Calu3 (cell line): ENCODE measurements at regions not wholly inside any gene's neighbourhood (a gene's known extent, or its start where the extent isn't known, plus 50 kb on each side); places are given as distances from the start of the nearest gene placed in this dataset.

Source experiments
- BruUV-seq: library from RNA; stranded (reverse); fragments of 400-500 nt; replicated peaks from 2 replicates; lab custom pipeline; 2021; lab: Mats Ljungman, UMichigan
- CTCF ChIA-PET: fragments of 300-600 bp; sonication (Branson Sonifier 250); formaldehyde crosslinking; loops from one replicate; lab custom pipeline; 2022; ENCODE audit warnings: antibody characterized with exemption; lab: Charles Lee
- DNase-seq: peaks from one replicate; pipeline ENCODE4 v3.0.0; 2022
- H3K27ac Mint-ChIP-seq: one replicate; pipeline ENCODE4 v1.8.0; 2022; ENCODE audit warnings: mixed read lengths; ENCODE audit not compliant: unreplicated experiment
- H3K27me3 Mint-ChIP-seq: one replicate; pipeline ENCODE4 v1.8.0; 2022; ENCODE audit warnings: mixed read lengths; ENCODE audit not compliant: unreplicated experiment
- H3K36me3 Mint-ChIP-seq: one replicate; pipeline ENCODE4 v1.8.0; 2022; ENCODE audit warnings: mild to moderate bottlenecking, moderate library complexity, mixed read lengths; ENCODE audit not compliant: insufficient read depth, unreplicated experiment
- H3K4me1 Mint-ChIP-seq: one replicate; pipeline ENCODE4 v1.8.0; 2022; ENCODE audit warnings: mild to moderate bottlenecking, low read depth, mixed read lengths; ENCODE audit not compliant: unreplicated experiment
- H3K4me3 Mint-ChIP-seq: one replicate; pipeline ENCODE4 v1.8.0; 2022; ENCODE audit warnings: mild to moderate bottlenecking, low read depth, moderate library complexity, mixed read lengths; ENCODE audit not compliant: unreplicated experiment
- H3K9me3 Mint-ChIP-seq: one replicate; pipeline ENCODE4 v1.8.0; 2022; ENCODE audit warnings: low read depth, mixed read lengths; ENCODE audit not compliant: unreplicated experiment
- CTCF ChIP-seq: fragments of 200-600 bp; IDR thresholded peaks from one replicate; pipeline ENCODE4 v1.8.0; 2022; ENCODE audit warnings: antibody characterized with exemption; ENCODE audit not compliant: unreplicated experiment
- intact Hi-C: fragments of 100-400 bp; cut with micrococcal nuclease; formaldehyde crosslinking; loops from one replicate; pipeline ENCODE4 v1.10.0; 2022; ENCODE audit not compliant: unreplicated experiment

GRCh38 chr3:146865175-146865755, 260.1 kb upstream of the PLSCR5 start:
- TF ChIP-seq CTCF, result no peak
- H3K27ac Mint-ChIP-seq, result no peak overlapping the region

GRCh38 chr3:146861262-146861661, 256.1 kb upstream of the PLSCR5 start:
- DNase-seq, result no peak
- H3K27me3 Mint-ChIP-seq, result no peaks in the 10 kb centered on the region
- no peaks in the 10 kb centered on the region for H3K9me3 Mint-ChIP-seq
- intact Hi-C loops, result no loop called here
- no peak for TF ChIP-seq CTCF
- H3K27ac Mint-ChIP-seq, result no peak overlapping the region
- H3K4me1 Mint-ChIP-seq, result no peaks in the 10 kb centered on the region
- no peaks in the 10 kb centered on the region for H3K36me3 Mint-ChIP-seq
- CTCF ChIA-PET, result no interaction called here
- no peak overlapping the region for H3K4me3 Mint-ChIP-seq
- BruUV-seq, result no TSS peak

More at GRCh38 chr3:146865175-146865755, 260.1 kb upstream of the PLSCR5 start:
- CTCF ChIA-PET, result no interaction called here
- no TSS peak for BruUV-seq
- intact Hi-C loops, result no loop called here
- Mint-ChIP-seq H3K36me3 (no peaks in the 10 kb centered on the region), H3K4me3 (no peak overlapping the region), H3K27me3 (no peaks in the 10 kb centered on the region), H3K4me1 (no peaks in the 10 kb centered on the region), H3K9me3 (no peaks in the 10 kb centered on the region)
- no peak for DNase-seq

GRCh38 chr3:146854523-146854922, 249.4 kb upstream of the PLSCR5 start:
- H3K4me1 Mint-ChIP-seq, result no peaks in the 10 kb centered on the region
- intact Hi-C loops, result no loop called here
- DNase-seq, result no peak
- no peak overlapping the region for H3K27ac Mint-ChIP-seq
- no peak overlapping the region for H3K4me3 Mint-ChIP-seq
- BruUV-seq, result no TSS peak
- CTCF ChIA-PET, result no interaction called here
- no peak for TF ChIP-seq CTCF
- no peaks in the 10 kb centered on the region for H3K27me3 Mint-ChIP-seq
- H3K36me3 Mint-ChIP-seq, result no peaks in the 10 kb centered on the region
- H3K9me3 Mint-ChIP-seq, result no peaks in the 10 kb centered on the region

- H3K9me3 Mint-ChIP-seq, result no peaks in the 10 kb centered on the region
- H3K4me1 Mint-ChIP-seq, result no peaks in the 10 kb centered on the region
- H3K27ac Mint-ChIP-seq, result no peak overlapping the region
- no peak for DNase-seq
- TF ChIP-seq CTCF, result no peak
- intact Hi-C loops, result no loop called here
- no TSS peak for BruUV-seq
- CTCF ChIA-PET, result no interaction called here
- no peak overlapping the region for H3K4me3 Mint-ChIP-seq
- H3K36me3 Mint-ChIP-seq, result no peaks in the 10 kb centered on the region
- no peaks in the 10 kb centered on the region for H3K27me3 Mint-ChIP-seq
Observed at GRCh38 chr3:146851665-146852064, 246.5 kb upstream of the PLSCR5 start.
